ENCODE measurements at regions not wholly inside any gene's neighbourhood (a gene's known extent, or its start where the extent isn't known, plus 50 kb on each side); places are given as distances from the start of the nearest gene placed in this dataset.

- no peak for TF ChIP-seq ZC3H10 (CRISPR knock-in tag; IDR thresholded peaks at IDR 0.05)
Observed at GRCh38 chr1:232263452-232263851, 366.5 kb downstream of the SIPA1L2 start (continued).

GRCh38 chr1:232262991-232263390 is 366.9 kb downstream of the SIPA1L2 start:
- no peak for TF ChIP-seq RARB (CRISPR knock-in tag; IDR thresholded peaks at IDR 0.05)
- ATAC-seq: no peak

GRCh38 chr1:232260861-232261260 is 369.1 kb downstream of the SIPA1L2 start:
- no peak for ATAC-seq
- no peak for TF ChIP-seq BACH2 (CRISPR knock-in tag; IDR thresholded peaks at IDR 0.05; ENCODE audit: borderline replicate concordance)
- TF ChIP-seq SNAI2 (CRISPR knock-in tag; IDR thresholded peaks at IDR 0.05): no peak
- no peak for TF ChIP-seq ARNTL (CRISPR knock-in tag; IDR thresholded peaks at IDR 0.05; ENCODE audit: borderline replicate concordance, low read depth)
- TF ChIP-seq PATZ1 (CRISPR knock-in tag; IDR thresholded peaks at IDR 0.05; ENCODE audit: borderline replicate concordance): no peak
- no peak for TF ChIP-seq ZNF70 (CRISPR knock-in tag; IDR thresholded peaks at IDR 0.05)
- no peak for TF ChIP-seq ZFP3 (CRISPR knock-in tag; IDR thresholded peaks at IDR 0.05)
- TF ChIP-seq ZFP30 (CRISPR knock-in tag; IDR thresholded peaks at IDR 0.05): no peak

GRCh38 chr1:232260045-232260444 is 369.9 kb downstream of the SIPA1L2 start:
- TF ChIP-seq POU6F1 (CRISPR knock-in tag; IDR thresholded peaks at IDR 0.05; ENCODE audit: borderline replicate concordance, low read depth) (no peak), ISL1 (CRISPR knock-in tag; IDR thresholded peaks at IDR 0.05) (no peak), ZNF8 (CRISPR knock-in tag; IDR thresholded peaks at IDR 0.05) (no peak), CSRNP3 (CRISPR knock-in tag; IDR thresholded peaks at IDR 0.05) (no peak), ZNF565 (CRISPR knock-in tag; conservative IDR thresholded peaks at IDR 0.05; ENCODE audit: low read depth) (no peak), SNAI2 (CRISPR knock-in tag; IDR thresholded peaks at IDR 0.05) (no peak), CREB5 (CRISPR knock-in tag; IDR thresholded peaks at IDR 0.05; ENCODE audit: low read depth) (no peak), RARB (CRISPR knock-in tag; IDR thresholded peaks at IDR 0.05) (no peak), ZC3H10 (CRISPR knock-in tag; IDR thresholded peaks at IDR 0.05) (no peak), ZFP3 (CRISPR knock-in tag; IDR thresholded peaks at IDR 0.05) (no peak), CSDC2 (CRISPR knock-in tag; IDR thresholded peaks at IDR 0.05) (no peak), ZNF70 (CRISPR knock-in tag; IDR thresholded peaks at IDR 0.05) (no peak), ZFP30 (CRISPR knock-in tag; IDR thresholded peaks at IDR 0.05) (no peak), TOX (CRISPR knock-in tag; IDR thresholded peaks at IDR 0.05; ENCODE audit: borderline replicate concordance) (no peak), BACH2 (CRISPR knock-in tag; IDR thresholded peaks at IDR 0.05; ENCODE audit: borderline replicate concordance) (no peak), TCF4 (CRISPR knock-in tag; IDR thresholded peaks at IDR 0.05; ENCODE audit: borderline replicate concordance) (no peak), OSR1 (CRISPR knock-in tag; IDR thresholded peaks at IDR 0.05) (no peak), GLIS3 (CRISPR knock-in tag; IDR thresholded peaks at IDR 0.05) (no peak)
- no peak for ATAC-seq

- ATAC-seq: no peak
- no peak for TF ChIP-seq ISL1 (CRISPR knock-in tag; IDR thresholded peaks at IDR 0.05)
Observed at GRCh38 chr1:232259333-232259732, 370.6 kb downstream of the SIPA1L2 start.
